HuH-7.5 (cell line): ENCODE measurements at regions not wholly inside any gene's neighbourhood (a gene's known extent, or its start where the extent isn't known, plus 50 kb on each side); places are given as distances from the start of the nearest gene placed in this dataset.
"Not testable (repeated sequence)": the region's sequence is repeated elsewhere in the genome, so short reads cannot be mapped to it uniquely, and the experiment has no call there.

Source experiments
- DNase-seq: peaks from one replicate; pipeline ENCODE4 v3.0.0; 2011; ENCODE audit warnings: low spot score

DNA sequence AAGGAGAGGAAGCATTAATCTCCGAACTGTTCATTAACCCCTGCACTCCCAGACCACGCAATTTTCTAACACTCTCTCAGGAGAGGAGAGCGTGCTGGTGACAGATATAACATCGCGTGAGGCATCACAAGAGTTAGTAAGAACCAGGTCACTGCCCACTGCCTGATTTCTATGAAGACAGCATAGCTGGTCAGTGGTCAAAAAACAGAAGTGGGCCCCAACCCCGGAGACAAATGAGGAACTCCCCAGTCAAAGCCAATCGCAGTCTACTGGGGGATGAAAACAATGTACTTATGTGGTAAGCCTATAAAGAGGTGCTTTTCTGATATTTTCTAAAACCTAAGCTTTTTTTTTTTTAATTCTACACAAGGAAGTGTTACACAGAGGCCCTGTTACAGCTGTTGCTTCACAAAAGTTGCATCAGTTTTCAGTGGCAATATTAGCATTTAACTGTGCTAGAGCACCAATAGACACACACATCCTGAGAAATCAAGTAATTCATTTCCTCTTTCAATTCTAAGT is 231.8 kb upstream of the IRF2BP2 start:
- no peak for DNase-seq

- no peak for DNase-seq
Measured at GRCh38 chr1:234841281-234841680, 231.3 kb upstream of the IRF2BP2 start.

DNA sequence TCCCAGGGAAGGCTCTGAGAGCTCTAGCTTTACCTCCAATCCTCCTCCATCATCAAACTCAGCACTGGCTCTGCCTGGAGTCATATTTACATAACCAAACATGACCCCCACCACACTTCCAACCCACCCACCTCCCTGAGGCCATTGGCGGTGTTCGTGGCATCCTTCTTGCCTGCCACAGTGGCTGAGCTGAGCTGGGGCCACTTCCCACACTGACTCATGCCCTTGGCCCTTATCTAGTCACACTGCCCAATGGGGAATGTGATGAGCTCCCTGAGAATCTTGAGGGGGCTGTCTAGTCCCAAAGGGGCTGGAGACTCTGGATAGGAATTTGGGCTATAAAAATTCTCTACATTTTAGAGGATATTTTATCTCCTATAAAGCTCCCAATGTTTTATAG is 230.9 kb upstream of the IRF2BP2 start:
- DNase-seq: no peak

- DNase-seq: no peak
Measured at GRCh38 chr1:234840253-234840652, 230.3 kb upstream of the IRF2BP2 start.

GRCh38 chr1:234839663-234840062 is 229.7 kb upstream of the IRF2BP2 start:
- no peak for DNase-seq

GRCh38 chr1:234838820-234839219 is 228.8 kb upstream of the IRF2BP2 start:
- no peak for DNase-seq

- no peak for DNase-seq
Measured at GRCh38 chr1:234838182-234838581, 228.2 kb upstream of the IRF2BP2 start.

- no peak for DNase-seq
Measured at GRCh38 chr1:234837713-234838112, 227.7 kb upstream of the IRF2BP2 start.

DNA sequence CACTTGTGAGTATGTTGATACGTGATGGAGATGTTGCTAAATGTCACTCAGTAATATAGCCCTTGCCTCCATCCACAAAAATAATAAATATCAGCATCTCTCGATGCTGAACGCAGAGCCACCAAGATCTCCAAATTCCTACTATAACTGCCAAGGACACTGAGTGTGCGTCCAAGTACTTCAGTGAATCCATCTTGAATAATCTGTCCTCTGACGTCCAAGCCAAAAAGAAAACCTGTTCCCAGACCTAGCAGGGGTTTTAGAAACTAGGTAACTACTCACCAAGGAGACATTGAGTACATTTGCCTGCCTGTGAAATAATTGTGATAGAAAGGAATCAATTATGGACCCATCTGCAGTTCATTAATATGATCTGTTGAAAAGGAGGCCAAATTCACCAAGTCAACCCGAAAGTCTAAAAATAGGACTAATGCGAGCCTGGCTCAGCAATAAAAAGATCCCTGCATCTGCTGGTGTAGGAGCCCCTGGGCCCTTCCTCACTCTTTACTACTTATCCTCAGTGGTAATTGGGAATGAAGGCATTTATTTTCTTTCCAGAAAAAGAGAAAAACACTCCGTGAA is 226.9 kb upstream of the IRF2BP2 start:
- no peak for DNase-seq

- DNase-seq: no peak
Measured at GRCh38 chr1:234836045-234836681, 226.2 kb upstream of the IRF2BP2 start.

DNA sequence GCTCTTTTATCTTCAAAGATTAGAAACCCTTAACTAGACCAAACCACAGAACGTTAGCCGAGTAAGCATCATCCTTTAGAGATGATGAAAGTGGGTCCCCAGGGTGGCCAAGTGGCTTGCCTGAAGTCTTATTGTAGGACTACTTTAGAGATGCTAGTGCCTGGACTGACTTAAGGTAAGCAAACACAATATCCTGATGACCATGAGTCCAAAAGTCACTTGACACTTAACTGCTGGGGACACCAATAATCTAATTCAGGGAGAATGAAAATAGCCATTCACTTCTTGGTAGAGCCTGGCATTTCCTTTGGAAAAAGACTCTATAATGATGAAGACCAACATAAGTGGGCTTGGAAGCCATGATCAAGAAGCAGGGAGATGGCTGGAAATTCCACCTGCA is 225.3 kb upstream of the IRF2BP2 start:
- DNase-seq: no peak

DNA sequence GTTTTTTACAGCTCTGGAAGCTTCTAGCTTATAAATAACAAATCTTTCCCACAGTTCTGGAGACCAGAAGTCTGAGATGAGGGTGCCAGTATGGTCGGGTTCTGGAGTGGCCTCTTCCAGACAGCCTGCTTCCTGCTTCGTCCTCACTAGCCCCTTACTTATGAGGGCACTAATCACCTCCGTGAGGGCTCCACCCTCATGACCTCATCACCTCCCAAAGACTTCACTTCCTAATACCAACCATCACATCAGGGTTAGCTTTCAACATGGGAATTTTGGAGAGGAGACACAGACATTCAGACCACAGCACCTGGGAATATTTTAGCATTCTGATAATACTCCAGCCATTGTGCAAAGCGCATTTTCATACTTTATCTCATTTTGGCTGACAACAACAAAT is 223.7 kb upstream of the IRF2BP2 start:
- DNase-seq: no peak

DNA sequence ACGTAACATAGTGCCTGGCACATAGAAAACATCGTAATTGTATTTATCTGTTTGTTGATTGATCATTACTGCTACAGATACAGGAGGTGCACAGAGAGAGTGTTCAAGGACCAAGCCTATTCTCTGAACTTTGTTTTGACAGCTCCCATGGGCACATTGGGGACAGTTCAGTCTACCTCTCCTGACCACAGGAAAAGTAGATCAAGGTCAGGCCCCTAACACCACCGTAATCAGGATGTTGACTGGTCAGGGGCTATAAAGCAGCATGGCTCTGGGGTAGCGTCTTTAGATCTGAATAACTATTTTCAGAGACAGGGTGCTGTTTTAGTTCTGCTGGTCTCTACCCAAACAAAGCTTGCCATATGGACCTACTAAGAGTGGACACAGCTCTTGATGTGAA is 223.1 kb upstream of the IRF2BP2 start:
- no peak for DNase-seq

GRCh38 chr1:234827656-234828055 is 217.7 kb upstream of the IRF2BP2 start:
- DNase-seq: no peak

- no peak for DNase-seq
Measured at GRCh38 chr1:234827181-234827580, 217.2 kb upstream of the IRF2BP2 start.

DNA sequence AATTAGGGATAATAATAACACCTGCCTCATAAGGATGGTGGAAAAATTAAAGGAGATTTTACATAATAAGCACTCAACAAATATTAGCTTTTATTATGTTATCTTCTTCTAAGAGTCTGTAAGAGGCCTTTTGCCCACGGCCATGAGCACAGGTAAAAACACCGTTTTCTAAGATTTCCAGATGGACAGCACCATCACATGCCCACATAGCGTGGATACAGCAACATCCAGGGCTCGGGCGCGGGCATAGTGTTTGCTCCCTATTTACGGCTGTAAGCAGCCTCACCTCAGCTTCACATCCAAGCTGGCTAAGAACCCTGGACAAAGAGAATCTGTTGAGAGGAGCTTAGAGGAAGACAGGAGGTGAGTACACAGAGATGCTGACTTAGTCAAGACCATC is 216.4 kb upstream of the IRF2BP2 start:
- DNase-seq: no peak

DNA sequence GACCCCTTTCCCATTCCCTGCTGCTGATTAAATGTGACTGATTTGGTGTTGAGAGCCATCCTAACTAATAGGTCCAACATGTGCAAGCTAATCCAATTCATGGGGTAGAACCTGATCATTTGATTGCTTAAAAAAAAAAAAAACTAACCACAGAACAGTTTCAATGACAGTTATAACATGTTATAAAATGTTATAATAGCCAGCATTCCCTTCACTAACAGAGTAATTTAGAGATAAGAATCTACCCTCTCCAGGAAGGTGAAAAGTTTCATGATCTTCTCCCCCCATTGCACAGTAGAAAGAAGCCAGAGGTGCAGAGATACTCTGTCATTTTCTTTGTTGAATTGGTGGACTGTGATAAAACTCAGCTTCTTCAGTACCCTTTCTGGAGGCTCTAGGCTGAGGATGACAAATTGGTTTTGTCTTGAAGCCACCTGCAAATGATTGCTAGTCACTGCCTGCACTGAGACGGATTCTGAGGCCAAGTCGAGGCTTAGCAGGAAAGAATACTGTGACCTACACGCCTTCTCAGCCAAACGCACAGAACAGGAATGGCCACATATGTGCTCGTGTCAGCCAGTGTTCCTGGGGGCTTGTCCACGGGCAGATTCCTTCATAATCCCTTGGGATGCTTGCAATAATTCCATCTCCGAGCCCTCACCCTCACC is 215.7 kb upstream of the IRF2BP2 start:
- DNase-seq: no peak

GRCh38 chr1:234824836-234825235 is 214.9 kb upstream of the IRF2BP2 start:
- not testable (repeated sequence) for DNase-seq

DNA sequence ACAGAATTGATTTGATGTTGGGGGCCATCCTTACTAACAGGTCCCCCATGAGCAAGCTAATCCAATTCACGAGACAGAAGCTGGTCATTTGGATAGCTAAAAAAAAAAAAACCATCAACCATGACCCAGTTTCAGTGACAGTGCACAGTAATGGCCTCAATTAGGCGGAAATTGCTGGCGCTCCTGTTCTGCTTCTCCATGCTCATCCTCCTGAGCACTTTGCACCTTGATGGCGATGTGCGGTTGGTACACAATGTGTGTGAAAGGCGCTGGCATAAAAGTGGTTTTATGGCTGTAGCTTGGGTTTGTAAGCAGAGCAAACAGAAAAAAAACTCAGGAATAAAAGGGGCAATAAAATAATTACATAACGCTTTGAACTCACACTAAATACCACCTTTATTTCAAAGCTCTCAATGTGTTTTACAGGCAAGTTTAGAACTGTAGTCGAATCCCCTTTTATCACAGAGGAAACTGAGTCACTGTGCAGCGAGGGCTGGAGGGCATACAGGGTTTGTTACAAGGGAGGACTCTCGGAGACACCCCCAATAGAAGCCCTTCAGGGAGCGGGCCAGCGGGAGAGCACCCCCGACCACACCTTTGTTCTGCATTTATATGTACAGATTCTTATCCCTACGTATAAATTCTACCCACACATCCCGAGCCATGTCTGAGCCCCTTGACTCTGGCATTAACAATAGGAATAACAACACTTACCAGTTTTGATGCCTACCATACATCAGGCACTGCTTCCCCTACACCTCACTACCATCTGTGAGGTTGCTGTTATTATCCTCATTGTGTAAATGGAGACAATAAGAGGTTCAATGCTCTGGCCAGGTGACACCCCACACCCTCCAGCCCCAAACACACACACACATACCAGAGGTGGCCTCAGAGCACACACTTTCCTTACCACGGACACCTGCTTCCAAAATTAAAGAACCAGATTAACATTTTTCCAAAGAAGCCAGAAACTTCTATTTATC is 213.5 kb upstream of the IRF2BP2 start:
- no peak for DNase-seq

DNA sequence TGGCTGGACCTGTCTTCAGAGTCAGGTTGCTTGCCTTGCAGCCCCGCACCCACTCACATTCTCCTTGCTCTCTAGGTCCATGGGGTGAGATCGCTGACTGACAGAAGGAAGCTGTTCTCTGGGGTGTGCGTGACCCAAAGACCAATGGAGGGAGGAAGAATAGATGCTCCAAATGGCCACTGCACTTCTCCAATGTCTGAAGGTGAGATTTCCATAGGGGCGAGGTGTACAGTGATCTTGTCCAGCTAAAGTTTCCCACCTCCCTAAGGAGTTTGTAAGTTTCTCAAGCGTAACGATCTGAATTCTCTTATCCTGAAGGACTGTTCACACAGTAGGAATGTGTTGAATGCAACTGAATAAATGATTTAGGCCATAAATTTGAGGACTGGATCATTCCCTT is 211.9 kb upstream of the IRF2BP2 start:
- DNase-seq: no peak

DNA sequence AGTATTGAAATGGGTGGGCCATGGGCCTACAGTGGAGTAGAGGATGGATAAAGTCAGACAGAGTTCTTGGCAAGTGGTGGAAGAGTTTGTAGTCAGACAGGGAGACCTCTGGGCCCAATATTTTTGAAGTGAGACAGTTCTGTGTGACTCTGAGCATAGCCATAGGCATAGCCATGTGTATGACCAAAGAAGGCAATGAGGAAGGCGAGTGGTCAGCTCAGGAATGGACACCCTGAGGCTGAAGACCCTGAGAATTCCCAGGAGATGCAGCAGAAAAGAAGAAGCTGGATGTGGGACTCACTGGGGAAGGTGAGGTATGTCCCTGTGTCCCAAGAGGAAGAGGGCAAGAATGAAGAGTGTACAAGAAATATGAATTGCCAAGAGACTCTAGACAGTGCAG is 210.6 kb upstream of the IRF2BP2 start:
- DNase-seq: no peak

GRCh38 chr1:234819845-234820244 is 209.9 kb upstream of the IRF2BP2 start:
- not testable (repeated sequence) for DNase-seq
